ENCODE measurements at regions not wholly inside any gene's neighbourhood (a gene's known extent, or its start where the extent isn't known, plus 50 kb on each side); places are given as distances from the start of the nearest gene placed in this dataset.

DNA sequence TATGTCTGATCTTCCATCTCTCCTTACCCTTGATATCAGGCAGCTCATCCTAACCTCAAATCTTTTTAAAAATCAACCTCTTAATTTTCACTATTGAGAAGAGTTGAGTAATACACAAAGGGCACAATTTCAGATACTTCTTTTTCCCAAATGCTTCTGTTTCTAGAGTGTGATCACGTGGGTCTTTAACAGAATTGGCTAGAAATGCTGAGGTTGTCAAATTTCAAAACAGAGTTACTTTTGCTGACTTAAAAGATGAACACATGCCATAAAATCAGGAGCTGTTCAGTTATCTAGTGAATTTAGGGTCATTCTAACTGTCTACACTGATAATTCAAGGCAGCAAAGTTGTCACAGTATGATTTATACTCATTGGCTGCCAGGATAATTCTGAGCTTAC lies 63.6 kb upstream of the NGF start:
- Mint-ChIP-seq H3K36me3 (ENCODE audit: low read depth) (peaks cover 2% of the 10 kb centered on the region), H3K9me3 (ENCODE audit: low read depth) (peaks cover 15% of the 10 kb centered on the region), H3K4me1 (ENCODE audit: low read depth) (peaks cover 33% of the 10 kb centered on the region), H3K27me3 (ENCODE audit: low read depth) (no peaks in the 10 kb centered on the region), H3K4me3 (ENCODE audit: unreplicated experiment) (no peak overlapping the region), H3K27ac (ENCODE audit: unreplicated experiment) (no peak overlapping the region)
- TF ChIP-seq, protein P1, sequence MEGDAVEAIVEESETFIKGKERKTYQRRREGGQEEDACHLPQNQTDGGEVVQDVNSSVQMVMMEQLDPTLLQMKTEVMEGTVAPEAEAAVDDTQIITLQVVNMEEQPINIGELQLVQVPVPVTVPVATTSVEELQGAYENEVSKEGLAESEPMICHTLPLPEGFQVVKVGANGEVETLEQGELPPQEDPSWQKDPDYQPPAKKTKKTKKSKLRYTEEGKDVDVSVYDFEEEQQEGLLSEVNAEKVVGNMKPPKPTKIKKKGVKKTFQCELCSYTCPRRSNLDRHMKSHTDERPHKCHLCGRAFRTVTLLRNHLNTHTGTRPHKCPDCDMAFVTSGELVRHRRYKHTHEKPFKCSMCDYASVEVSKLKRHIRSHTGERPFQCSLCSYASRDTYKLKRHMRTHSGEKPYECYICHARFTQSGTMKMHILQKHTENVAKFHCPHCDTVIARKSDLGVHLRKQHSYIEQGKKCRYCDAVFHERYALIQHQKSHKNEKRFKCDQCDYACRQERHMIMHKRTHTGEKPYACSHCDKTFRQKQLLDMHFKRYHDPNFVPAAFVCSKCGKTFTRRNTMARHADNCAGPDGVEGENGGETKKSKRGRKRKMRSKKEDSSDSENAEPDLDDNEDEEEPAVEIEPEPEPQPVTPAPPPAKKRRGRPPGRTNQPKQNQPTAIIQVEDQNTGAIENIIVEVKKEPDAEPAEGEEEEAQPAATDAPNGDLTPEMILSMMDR (IDR thresholded peaks at IDR 0.05), result no peak
- DNase-seq (ENCODE audit: low spot score), result no peak

DNA sequence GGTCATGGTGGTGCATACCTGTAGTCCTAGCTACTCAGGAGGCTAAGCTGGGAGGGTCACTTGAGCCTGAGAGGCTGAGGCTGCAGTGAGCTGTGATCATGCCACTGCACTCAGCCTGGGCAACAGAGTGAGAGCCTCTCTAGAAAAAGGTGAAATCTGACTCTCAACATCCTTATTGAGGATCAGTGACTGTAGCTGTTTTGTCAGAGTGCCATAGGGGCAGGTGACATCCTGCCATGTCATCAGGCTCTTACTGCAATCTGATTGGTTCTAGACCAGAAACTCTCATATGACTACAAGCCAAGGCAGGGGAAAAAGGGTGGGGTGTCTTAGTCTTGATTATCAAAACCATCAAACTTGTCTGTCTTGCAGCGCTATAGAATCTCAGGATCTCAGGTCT lies 62.8 kb upstream of the NGF start:
- Mint-ChIP-seq H3K36me3 (ENCODE audit: low read depth) (peaks cover 3% of the 10 kb centered on the region), H3K27me3 (ENCODE audit: low read depth) (no peaks in the 10 kb centered on the region), H3K27ac (ENCODE audit: unreplicated experiment) (no peak overlapping the region), H3K4me3 (ENCODE audit: unreplicated experiment) (no peak overlapping the region), H3K4me1 (ENCODE audit: low read depth) (peaks cover 33% of the 10 kb centered on the region), H3K9me3 (ENCODE audit: low read depth) (peaks cover 12% of the 10 kb centered on the region)
- TF ChIP-seq, protein P1 (IDR thresholded peaks at IDR 0.05), result no peak
- DNase-seq (ENCODE audit: low spot score), result no peak

- TF ChIP-seq, protein P1 (IDR thresholded peaks at IDR 0.05), result no peak
- Mint-ChIP-seq H3K27ac (ENCODE audit: unreplicated experiment) (no peak overlapping the region), H3K4me1 (ENCODE audit: low read depth) (peaks cover 33% of the 10 kb centered on the region), H3K27me3 (ENCODE audit: low read depth) (no peaks in the 10 kb centered on the region), H3K4me3 (ENCODE audit: unreplicated experiment) (no peak overlapping the region), H3K9me3 (ENCODE audit: low read depth) (peaks cover 13% of the 10 kb centered on the region), H3K36me3 (ENCODE audit: low read depth) (peaks cover 4% of the 10 kb centered on the region)
- no peak for DNase-seq (ENCODE audit: low spot score)
Measured at GRCh38 chr1:115400426-115400825, 62.4 kb upstream of the NGF start.

- TF ChIP-seq, protein P1 (IDR thresholded peaks at IDR 0.05), result no peak
- Mint-ChIP-seq H3K27ac (ENCODE audit: unreplicated experiment) (no peak overlapping the region), H3K36me3 (ENCODE audit: low read depth) (peaks cover 4% of the 10 kb centered on the region), H3K4me3 (ENCODE audit: unreplicated experiment) (no peak overlapping the region), H3K4me1 (ENCODE audit: low read depth) (peaks cover 27% of the 10 kb centered on the region), H3K27me3 (ENCODE audit: low read depth) (no peaks in the 10 kb centered on the region), H3K9me3 (ENCODE audit: low read depth) (peaks cover 9% of the 10 kb centered on the region)
- no peak for DNase-seq (ENCODE audit: low spot score)
Measured at GRCh38 chr1:115398745-115399144, 60.7 kb upstream of the NGF start.
